ENCODE measurements at regions not wholly inside any gene's neighbourhood (a gene's known extent, or its start where the extent isn't known, plus 50 kb on each side); places are given as distances from the start of the nearest gene placed in this dataset.
A peak's percentile ranks its signal among the peaks of the same experiment; 100 is the strongest.

DNA sequence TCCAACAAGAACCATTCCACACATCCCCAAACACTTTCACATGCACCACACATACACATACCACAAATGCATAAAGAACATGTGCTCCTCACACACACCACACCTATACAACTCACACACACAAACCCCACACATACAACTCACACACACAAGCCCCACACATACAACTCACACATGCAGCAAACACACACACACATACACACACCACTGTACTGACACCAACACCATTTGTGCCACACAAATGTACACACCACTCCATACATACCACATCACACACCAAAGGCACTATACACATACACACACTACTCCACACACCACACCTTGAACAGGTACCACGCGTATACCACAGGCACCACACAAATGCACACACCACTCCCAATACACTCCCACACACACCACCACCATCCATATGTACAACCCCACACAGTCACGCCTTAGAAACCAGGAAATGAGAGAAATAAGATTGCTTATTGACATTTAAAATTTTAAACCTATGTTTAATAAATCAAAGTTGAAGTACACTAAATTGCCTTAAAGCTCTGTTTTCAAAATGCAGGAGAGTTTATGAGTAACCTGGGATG lies 107.4 kb downstream of the ARL4A start:
- no peak for TF ChIP-seq POLR2AphosphoS5 (IDR thresholded peaks at IDR 0.05)
- TF ChIP-seq EP300 (IDR thresholded peaks at IDR 0.05) = no peak
- TF ChIP-seq, protein P1, sequence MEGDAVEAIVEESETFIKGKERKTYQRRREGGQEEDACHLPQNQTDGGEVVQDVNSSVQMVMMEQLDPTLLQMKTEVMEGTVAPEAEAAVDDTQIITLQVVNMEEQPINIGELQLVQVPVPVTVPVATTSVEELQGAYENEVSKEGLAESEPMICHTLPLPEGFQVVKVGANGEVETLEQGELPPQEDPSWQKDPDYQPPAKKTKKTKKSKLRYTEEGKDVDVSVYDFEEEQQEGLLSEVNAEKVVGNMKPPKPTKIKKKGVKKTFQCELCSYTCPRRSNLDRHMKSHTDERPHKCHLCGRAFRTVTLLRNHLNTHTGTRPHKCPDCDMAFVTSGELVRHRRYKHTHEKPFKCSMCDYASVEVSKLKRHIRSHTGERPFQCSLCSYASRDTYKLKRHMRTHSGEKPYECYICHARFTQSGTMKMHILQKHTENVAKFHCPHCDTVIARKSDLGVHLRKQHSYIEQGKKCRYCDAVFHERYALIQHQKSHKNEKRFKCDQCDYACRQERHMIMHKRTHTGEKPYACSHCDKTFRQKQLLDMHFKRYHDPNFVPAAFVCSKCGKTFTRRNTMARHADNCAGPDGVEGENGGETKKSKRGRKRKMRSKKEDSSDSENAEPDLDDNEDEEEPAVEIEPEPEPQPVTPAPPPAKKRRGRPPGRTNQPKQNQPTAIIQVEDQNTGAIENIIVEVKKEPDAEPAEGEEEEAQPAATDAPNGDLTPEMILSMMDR (IDR thresholded peaks at IDR 0.05) = no peak
- no peak for TF ChIP-seq POLR2A (IDR thresholded peaks at IDR 0.05)
- no peak overlapping the region for H3K27ac ChIP-seq
- peaks cover 9% of the 10 kb centered on the region for H3K4me1 ChIP-seq
- no peaks in the 10 kb centered on the region for H3K9me3 ChIP-seq
- DNase-seq (ENCODE audit: low spot score in 2 of 2) = no peak
- 96% methylated on average over 3 of the region's 3 CpGs for WGBS
- no peaks in the 10 kb centered on the region for H3K27me3 ChIP-seq
- H3K4me3 ChIP-seq = no peak overlapping the region
- no peaks in the 10 kb centered on the region for H3K36me3 ChIP-seq

DNA sequence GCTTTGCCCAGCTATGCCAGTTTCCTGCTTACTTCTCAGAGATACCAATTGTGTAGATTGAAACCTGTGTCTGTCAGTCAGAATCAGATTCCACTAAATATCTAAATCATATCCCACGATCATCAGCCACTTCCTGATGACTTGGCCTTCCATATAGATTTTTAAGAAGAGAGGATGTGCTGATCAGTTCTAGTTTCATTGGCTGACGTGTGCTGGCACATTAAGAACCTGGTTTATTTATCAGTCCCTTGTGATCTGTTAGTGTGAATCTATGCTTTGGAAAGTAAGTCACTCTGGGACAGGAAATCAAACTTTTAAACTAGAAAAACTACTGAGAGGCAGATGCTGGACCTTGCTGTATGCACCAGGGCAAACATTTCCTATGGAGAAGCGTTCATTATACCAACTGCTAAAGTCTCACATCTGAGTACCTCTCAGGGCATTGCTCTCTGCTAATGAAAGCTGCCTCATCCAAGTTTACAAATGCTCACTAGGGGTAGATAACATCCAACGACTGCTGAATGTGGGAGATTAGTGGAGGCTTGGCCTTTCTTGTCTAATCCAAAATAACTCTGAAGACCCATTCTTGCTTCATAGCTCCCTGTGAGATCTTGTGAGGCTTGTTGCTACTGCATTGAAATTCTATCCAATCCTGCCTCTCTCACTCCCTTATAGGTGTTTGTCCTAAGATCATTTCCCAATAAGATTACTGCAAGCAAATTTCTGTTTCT lies 109.1 kb downstream of the ARL4A start:
- Histone ChIP-seq H3K36me3 (no peaks in the 10 kb centered on the region), H3K27me3 (no peaks in the 10 kb centered on the region), H3K4me3 (no peak overlapping the region), H3K4me1 (peaks cover 24% of the 10 kb centered on the region), H3K27ac (peak overlapping the region; percentile 45), H3K9me3 (no peaks in the 10 kb centered on the region)
- DNase-seq (ENCODE audit: low spot score in 2 of 2) = no peak
- 45% methylated on average over 4 of the region's 4 CpGs for WGBS
- TF ChIP-seq POLR2AphosphoS5 (IDR thresholded peaks at IDR 0.05) (no peak), EP300 (IDR thresholded peaks at IDR 0.05) (no peak), POLR2A (IDR thresholded peaks at IDR 0.05) (no peak)
- TF ChIP-seq, protein P1 (IDR thresholded peaks at IDR 0.05) = no peak

DNA sequence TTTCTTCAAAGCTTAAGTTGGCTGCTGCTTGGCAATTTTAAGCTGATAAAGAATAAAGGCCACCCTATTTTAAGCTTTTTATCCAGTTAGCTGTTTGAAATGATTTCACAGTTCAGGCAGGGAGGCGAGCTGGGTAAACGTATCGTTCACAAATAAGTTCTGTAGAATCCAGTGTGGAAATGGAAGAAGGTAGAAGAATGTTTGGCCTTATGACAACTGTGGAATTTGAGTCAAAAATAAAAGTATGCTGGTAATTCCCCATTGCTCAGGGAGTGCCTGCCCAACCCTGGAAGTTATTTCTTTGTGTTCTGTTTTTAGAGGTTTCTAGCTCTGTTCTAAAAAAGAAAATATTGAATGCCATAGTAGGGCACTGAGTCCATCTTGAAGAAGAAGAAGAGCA lies 113.1 kb downstream of the ARL4A start:
- TF ChIP-seq POLR2AphosphoS5 (IDR thresholded peaks at IDR 0.05) (no peak), EP300 (IDR thresholded peaks at IDR 0.05) (no peak), POLR2A (IDR thresholded peaks at IDR 0.05) (no peak)
- TF ChIP-seq, protein P1 (IDR thresholded peaks at IDR 0.05) = no peak
- Histone ChIP-seq H3K4me1 (peaks cover 40% of the 10 kb centered on the region), H3K4me3 (no peak overlapping the region), H3K27ac (peak overlapping the region; percentile 43), H3K9me3 (no peaks in the 10 kb centered on the region), H3K36me3 (no peaks in the 10 kb centered on the region), H3K27me3 (no peaks in the 10 kb centered on the region)
- DNase-seq (ENCODE audit: low spot score in 2 of 2) = no peak
- 37% methylated on average over 3 of the region's 3 CpGs for WGBS

DNA sequence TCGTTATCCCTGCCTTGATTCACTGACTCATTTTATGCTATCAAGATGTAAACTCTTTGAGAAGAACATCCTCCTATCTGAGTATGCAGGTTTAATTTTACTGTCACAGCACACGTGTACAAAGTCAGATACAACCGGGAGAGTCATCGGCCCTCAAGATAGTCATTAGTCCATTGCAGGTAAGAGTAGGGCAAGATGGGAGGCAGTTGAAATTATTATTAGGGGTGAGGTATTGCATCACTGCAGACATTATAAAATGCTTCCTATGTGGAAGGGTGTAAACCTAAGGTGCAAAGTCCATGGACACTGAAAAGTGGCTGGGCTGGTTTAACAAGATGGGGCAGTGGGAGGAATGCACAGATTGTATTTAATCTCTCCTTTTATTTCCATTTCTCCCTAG lies 113.7 kb downstream of the ARL4A start:
- H3K36me3 ChIP-seq = no peaks in the 10 kb centered on the region
- no peak for DNase-seq (ENCODE audit: low spot score in 2 of 2)
- WGBS = 63% methylated on average over 4 of the region's 4 CpGs
- H3K4me3 ChIP-seq = peak overlapping the region; percentile 3
- no peaks in the 10 kb centered on the region for H3K9me3 ChIP-seq
- peaks cover 45% of the 10 kb centered on the region for H3K4me1 ChIP-seq
- peak overlapping the region; percentile 85 for H3K27ac ChIP-seq
- TF ChIP-seq POLR2AphosphoS5 (IDR thresholded peaks at IDR 0.05) (no peak), POLR2A (IDR thresholded peaks at IDR 0.05) (no peak), EP300 (IDR thresholded peaks at IDR 0.05) (no peak)
- TF ChIP-seq, protein P1 (IDR thresholded peaks at IDR 0.05) = no peak
- H3K27me3 ChIP-seq = no peaks in the 10 kb centered on the region

DNA sequence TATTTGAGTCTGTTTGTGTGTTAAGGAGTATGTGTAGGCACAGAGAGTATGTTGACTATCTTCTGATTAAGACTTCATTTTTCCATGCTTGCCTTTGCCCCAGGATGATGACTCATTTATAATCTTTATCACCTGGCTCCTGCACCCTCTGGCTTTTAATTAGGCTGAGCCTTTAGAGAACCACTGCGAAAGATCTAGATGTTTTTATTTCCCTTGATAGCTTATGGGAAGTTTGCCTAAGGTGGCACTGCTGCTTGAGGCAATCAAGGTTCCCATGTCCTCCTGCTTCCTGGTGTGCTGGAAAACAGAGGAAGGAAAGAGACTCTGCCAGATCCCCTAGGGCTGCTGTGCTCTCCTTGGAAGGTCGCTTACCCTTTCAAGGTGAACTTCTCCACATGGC lies 114.6 kb downstream of the ARL4A start:
- H3K4me3 ChIP-seq = no peak overlapping the region
- peaks cover 36% of the 10 kb centered on the region for H3K4me1 ChIP-seq
- H3K36me3 ChIP-seq = no peaks in the 10 kb centered on the region
- no peaks in the 10 kb centered on the region for H3K27me3 ChIP-seq
- peak overlapping the region; percentile 85 for H3K27ac ChIP-seq
- TF ChIP-seq, protein P1 (IDR thresholded peaks at IDR 0.05) = no peak
- TF ChIP-seq POLR2A (IDR thresholded peaks at IDR 0.05) = no peak
- no peak for TF ChIP-seq EP300 (IDR thresholded peaks at IDR 0.05)
- peak in 2 of 3 donors; percentile 37 to 46 for TF ChIP-seq POLR2AphosphoS5 (IDR thresholded peaks at IDR 0.05)
- H3K9me3 ChIP-seq = no peaks in the 10 kb centered on the region
- DNase-seq (ENCODE audit: low spot score in 2 of 2) = peak in 1 of 2 donors; percentile 56
- 44% methylated on average over 2 of the region's 2 CpGs for WGBS

All from suprapubic skin (tissue), 4 donors.